ENCODE measurements at regions not wholly inside any gene's neighbourhood (a gene's known extent, or its start where the extent isn't known, plus 50 kb on each side); places are given as distances from the start of the nearest gene placed in this dataset.

DNA sequence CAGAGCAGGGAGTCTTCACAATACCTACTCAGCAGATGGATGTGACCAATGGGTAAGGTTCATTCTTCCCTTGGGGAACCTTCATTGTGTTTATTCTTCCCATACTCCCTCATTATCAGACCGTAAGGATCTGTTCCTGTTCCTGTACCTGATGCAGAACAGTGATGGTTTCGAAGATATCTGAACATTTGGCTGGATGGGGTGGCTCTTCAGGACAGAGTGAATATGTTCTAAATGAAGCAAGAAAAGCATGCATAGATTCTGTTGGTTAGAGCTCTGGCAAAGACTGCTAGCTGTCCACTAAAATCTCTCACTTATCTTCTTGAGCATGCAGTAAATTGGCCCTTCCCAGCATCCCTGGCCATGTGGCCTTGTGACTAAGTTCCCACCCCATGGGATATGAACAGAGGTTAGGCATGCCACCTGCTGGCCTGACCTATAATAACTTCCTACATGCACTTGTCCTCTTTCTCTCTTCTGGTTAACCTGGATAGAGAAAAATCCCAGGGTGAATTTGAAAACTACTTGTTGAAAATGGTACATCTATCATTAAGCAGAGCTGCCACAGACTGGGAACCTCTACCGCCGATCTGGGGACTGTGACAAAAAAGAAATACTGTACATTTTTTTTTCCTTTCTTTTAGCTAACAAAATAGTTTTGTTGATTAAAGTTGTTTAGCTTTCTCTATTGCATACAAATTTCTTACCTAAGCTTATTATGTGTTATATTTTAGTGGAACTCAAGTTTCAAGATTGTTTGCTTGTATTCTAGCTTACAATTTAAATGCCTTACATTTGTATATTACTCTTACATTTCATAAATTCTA, 60.0 kb upstream of the BANK1 start:
- DNase-seq (ENCODE audit: extremely low spot score in 2 of 2): no peak
- intact Hi-C loops (cut with DNase I): no loop called here

DNA sequence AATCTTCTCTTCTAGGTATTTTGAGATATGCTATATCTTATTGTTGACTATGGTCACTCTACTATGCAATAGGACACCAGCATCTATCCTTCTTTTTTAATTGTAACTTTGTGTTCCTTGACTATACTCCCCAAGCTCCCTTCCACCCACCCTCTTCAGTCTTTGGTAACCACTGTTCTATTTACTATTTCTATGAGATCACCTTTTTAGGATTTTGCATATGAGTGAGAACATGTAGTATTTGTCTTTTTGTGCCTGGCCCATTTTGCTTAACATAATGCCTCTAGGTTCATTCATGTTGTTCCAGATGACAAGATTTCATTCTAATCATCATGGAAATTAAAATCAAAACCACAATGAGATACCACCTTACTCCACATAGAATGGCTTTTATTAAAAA, 63.3 kb upstream of the BANK1 start:
- Histone ChIP-seq H3K9me3 (no peaks in the 10 kb centered on the region), H3K27me3 (no peaks in the 10 kb centered on the region), H3K4me1 (no peaks in the 10 kb centered on the region), H3K36me3 (no peaks in the 10 kb centered on the region), H3K4me3 (no peak overlapping the region), H3K27ac (no peak overlapping the region)
- TF ChIP-seq POLR2AphosphoS5 (IDR thresholded peaks at IDR 0.05; ENCODE audit: insufficient read depth in 1 of 2, low read depth in 1 of 2) (no peak), POLR2A (IDR thresholded peaks at IDR 0.05) (no peak)
- TF ChIP-seq, protein P1, sequence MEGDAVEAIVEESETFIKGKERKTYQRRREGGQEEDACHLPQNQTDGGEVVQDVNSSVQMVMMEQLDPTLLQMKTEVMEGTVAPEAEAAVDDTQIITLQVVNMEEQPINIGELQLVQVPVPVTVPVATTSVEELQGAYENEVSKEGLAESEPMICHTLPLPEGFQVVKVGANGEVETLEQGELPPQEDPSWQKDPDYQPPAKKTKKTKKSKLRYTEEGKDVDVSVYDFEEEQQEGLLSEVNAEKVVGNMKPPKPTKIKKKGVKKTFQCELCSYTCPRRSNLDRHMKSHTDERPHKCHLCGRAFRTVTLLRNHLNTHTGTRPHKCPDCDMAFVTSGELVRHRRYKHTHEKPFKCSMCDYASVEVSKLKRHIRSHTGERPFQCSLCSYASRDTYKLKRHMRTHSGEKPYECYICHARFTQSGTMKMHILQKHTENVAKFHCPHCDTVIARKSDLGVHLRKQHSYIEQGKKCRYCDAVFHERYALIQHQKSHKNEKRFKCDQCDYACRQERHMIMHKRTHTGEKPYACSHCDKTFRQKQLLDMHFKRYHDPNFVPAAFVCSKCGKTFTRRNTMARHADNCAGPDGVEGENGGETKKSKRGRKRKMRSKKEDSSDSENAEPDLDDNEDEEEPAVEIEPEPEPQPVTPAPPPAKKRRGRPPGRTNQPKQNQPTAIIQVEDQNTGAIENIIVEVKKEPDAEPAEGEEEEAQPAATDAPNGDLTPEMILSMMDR (IDR thresholded peaks at IDR 0.05): no peak
- DNase-seq (ENCODE audit: extremely low spot score in 2 of 2): no peak
- intact Hi-C loops (cut with DNase I): no loop called here

More for the DNA sequence above, 60.0 kb upstream of the BANK1 start:
- H3K4me3 ChIP-seq: no peak overlapping the region
- no peak overlapping the region for H3K27ac ChIP-seq
- no peaks in the 10 kb centered on the region for H3K9me3 ChIP-seq
- TF ChIP-seq POLR2AphosphoS5 (IDR thresholded peaks at IDR 0.05; ENCODE audit: insufficient read depth in 1 of 2, low read depth in 1 of 2): no peak
- TF ChIP-seq, protein P1 (IDR thresholded peaks at IDR 0.05): peak; percentile 11 to 67 (median 51)
- no peaks in the 10 kb centered on the region for H3K4me1 ChIP-seq
- H3K27me3 ChIP-seq: no peaks in the 10 kb centered on the region
- H3K36me3 ChIP-seq: no peaks in the 10 kb centered on the region

DNA sequence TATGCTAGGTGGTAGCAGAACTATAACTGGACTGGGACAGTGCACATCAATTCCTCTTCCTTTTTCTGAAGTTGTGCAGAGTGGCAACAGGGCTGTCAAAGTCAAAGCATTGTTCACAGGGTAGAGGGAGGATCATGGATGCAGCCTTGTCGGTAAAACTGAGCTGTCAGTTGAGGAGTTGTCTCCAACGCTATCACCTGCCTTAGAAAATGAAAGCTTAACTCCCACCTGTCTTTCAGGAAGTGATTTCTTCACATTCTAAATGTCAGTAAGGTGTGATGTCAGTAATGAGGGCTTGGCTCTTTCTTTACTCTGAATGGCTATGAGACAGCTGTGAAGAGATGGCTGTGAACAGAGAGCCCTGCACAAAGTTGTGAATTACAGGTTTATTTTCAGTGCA, 66.4 kb upstream of the BANK1 start:
- no peak for TF ChIP-seq POLR2A (IDR thresholded peaks at IDR 0.05)
- TF ChIP-seq POLR2AphosphoS5 (IDR thresholded peaks at IDR 0.05; ENCODE audit: insufficient read depth in 1 of 2, low read depth in 1 of 2): no peak
- TF ChIP-seq, protein P1 (IDR thresholded peaks at IDR 0.05): no peak
- H3K27ac ChIP-seq: no peak overlapping the region
- DNase-seq (ENCODE audit: extremely low spot score in 2 of 2): no peak
- H3K4me3 ChIP-seq: no peak overlapping the region
- H3K9me3 ChIP-seq: no peaks in the 10 kb centered on the region
- no peaks in the 10 kb centered on the region for H3K4me1 ChIP-seq
- intact Hi-C loops (cut with DNase I): no loop called here
- no peaks in the 10 kb centered on the region for H3K36me3 ChIP-seq
- H3K27me3 ChIP-seq: no peaks in the 10 kb centered on the region

DNA sequence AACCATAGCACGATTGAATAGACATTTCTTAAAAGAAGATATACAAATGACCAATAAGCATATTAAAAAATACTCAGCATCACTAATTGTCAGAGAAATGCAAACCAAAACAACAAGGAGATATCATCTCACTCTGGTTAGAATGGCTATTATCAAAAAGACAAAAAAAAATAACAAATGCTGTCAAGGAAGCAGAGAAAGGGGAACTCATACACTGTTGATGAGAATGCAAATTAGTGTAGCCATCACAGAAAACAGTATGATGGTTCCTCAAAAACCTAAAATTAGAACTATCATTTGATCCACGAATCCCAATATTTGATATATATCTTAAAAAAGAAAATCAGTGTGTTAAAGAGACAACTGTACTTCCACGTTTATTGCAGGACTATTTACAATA, 71.7 kb upstream of the BANK1 start:
- Histone ChIP-seq H3K9me3 (no peaks in the 10 kb centered on the region), H3K4me1 (no peaks in the 10 kb centered on the region), H3K27ac (no peak overlapping the region), H3K27me3 (no peaks in the 10 kb centered on the region), H3K36me3 (no peaks in the 10 kb centered on the region), H3K4me3 (no peak overlapping the region)
- no peak for DNase-seq (ENCODE audit: extremely low spot score in 2 of 2)
- intact Hi-C loops (cut with DNase I): no loop called here
- TF ChIP-seq, protein P1 (IDR thresholded peaks at IDR 0.05): no peak
- TF ChIP-seq POLR2A (IDR thresholded peaks at IDR 0.05) (no peak), POLR2AphosphoS5 (IDR thresholded peaks at IDR 0.05; ENCODE audit: insufficient read depth in 1 of 2, low read depth in 1 of 2) (no peak)

DNA sequence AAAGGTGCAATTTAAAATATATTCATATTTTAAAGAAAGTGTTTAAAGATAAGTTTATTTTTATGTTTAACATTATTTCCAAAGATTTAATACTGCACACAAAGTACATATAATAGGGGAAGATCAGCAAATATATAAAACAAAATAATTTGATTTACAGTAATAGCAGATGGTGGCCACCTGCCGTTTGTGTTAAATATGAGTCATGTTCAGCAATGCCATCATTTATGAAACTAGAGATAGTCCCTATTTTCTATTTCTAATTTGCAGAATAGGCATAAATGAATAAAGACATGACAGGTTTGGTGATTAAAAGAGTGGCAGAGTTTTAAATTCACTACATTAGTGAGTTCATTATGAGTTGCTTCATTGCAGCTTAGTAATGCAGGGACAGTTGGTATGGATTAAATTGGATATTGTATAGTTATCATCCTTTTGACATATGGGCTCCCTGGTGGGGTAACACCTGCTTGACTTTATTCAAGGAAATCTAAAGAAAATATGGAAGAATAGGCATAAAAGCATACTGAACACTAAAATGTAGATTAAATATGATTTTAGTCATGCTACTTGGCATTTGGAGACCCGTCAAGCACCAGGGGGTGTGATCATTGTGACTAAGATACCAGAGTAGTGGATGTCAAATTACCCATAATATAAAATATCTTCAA, 78.8 kb upstream of the BANK1 start:
- intact Hi-C loops (cut with DNase I): no loop called here
- Histone ChIP-seq H3K4me1 (no peaks in the 10 kb centered on the region), H3K4me3 (no peak overlapping the region), H3K27ac (no peak overlapping the region), H3K9me3 (no peaks in the 10 kb centered on the region), H3K27me3 (no peaks in the 10 kb centered on the region), H3K36me3 (no peaks in the 10 kb centered on the region)
- DNase-seq (ENCODE audit: extremely low spot score in 2 of 2): no peak
- TF ChIP-seq POLR2A (IDR thresholded peaks at IDR 0.05) (no peak), POLR2AphosphoS5 (IDR thresholded peaks at IDR 0.05; ENCODE audit: insufficient read depth in 1 of 2, low read depth in 1 of 2) (no peak)
- TF ChIP-seq, protein P1 (IDR thresholded peaks at IDR 0.05): no peak

Data from vagina (tissue), 2 donors.